Midbrain (tissue), 1 donor: ENCODE measurements at regions not wholly inside any gene's neighbourhood (a gene's known extent, or its start where the extent isn't known, plus 50 kb on each side); places are given as distances from the start of the nearest gene placed in this dataset.

ENCODE experiments used
- DNase-seq: peaks from one replicate; lab custom pipeline; 2025; lab: John Stamatoyannopoulos, UW

DNA sequence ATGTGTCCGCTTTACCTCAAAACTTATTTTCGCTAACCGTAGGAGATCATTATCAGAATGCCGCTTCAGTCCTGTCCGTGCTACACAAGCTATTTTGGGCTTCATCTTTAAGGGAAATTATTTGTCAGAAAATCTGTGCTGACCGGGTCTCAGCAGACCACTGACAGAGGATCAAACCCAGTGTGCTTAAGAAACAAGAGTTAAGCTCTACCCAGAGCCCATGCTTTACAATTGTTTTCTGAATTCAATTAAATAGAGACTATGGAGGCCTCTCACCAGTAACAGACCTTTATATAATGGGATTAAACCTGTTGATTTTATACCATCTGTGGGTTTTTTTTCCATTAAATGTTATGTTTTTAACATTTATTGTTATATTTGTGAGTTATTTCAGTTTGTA lies 1956.7 kb upstream of the PIK3C3 start:
- DNase-seq, result no peak

DNA sequence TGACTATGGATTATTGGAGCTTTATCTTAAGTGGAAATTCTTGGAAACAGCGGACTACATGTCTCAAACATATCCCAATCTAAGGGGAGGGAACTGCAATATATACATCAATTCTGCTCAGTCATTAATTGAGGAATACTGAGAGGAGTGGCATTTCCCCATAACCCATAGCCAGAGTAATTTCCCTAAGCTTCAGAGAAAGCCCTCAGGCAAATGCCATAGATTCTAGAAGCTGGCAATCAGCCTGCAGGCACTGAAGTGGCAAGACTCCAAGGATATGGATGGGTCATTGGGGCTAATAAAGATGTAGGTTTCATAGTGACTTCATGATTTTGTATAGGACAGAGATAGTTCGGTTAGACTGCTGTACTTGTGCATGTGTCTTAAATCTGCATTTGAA lies 1960.5 kb upstream of the PIK3C3 start:
- DNase-seq, result no peak

DNA sequence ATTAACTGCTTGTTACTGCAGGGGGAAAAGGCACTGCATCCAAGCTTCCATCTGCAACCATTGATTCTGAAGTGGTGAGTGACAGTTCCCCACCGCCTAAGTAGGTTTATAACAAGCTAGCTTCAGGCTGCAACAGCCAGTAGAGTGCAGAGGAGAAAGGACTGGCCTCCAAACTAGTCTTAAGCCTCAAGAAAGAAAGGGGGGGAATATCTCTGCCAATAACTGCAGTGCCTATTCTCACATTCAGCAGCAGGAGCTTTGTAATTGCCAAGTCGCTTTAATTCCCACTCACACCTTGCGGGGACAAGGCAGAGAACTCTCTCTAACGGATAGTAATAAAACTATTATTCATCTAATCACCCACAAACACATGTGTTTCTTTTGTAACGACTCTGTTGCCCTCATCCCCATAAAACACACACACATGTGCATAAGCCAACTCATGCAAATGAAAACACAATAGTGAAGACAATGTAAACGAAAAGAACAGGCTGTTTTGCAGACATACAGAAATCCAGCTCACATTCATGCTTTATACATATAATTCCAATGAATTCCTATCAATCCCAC lies 1963.3 kb upstream of the PIK3C3 start:
- DNase-seq, result no peak

DNA sequence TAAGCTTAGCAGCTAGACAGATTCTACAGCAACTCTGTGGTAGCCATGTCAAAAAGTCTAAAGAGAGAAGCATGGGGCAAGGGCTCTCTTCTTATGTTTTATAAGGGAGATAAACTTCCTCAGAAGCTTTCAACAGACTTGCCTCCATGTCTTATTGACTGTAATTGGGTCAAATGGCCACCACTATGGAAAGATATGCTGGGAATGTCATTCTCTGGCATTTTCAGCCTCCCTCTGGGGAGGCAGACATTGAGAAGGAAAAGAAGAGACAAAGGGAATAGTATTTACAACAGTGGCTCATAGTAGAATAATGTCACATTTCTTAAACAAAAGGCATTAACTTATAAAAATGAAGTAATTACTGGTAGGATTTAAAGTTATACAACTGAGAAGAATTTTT lies 1964.5 kb upstream of the PIK3C3 start:
- no peak for DNase-seq

DNA sequence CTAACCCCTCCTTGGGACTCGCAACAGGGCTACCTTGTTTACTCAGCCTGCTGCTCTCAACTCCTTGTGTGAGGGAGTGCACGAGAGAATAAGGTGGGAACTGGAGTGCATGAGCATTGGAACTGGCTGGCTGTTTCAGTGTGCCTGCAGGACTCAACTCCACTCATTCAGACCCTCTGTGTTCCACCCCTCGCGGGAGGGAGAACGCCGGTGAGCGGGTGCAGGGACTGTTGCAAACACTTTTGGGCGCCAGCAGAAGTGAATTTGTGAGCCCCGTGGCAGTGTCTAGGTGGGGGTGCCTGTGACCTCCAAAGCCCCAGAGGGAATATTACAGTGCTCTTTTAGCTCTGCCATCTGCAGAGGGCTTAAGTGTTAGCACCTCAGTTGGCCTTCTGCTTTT lies 1978.3 kb upstream of the PIK3C3 start:
- DNase-seq, result no peak

DNA sequence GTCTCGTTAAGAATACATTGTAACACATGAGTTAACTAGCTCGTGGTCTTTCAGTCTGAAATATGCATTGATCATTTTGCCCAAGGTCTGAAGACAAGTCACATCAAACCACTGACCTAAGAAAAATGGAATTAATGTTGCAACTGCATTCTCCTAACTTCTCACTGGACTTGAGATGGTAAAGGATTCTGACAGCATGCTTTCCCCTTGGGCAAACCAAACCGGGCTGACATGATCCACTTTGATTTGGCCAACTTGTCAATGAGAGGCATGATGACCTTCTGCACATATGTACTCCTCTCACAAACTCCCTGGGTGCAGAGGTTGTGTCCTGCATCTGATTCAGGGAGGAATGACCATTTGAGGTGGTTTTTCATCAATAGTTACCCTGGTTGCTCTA lies 1982.5 kb upstream of the PIK3C3 start:
- no peak for DNase-seq

DNA sequence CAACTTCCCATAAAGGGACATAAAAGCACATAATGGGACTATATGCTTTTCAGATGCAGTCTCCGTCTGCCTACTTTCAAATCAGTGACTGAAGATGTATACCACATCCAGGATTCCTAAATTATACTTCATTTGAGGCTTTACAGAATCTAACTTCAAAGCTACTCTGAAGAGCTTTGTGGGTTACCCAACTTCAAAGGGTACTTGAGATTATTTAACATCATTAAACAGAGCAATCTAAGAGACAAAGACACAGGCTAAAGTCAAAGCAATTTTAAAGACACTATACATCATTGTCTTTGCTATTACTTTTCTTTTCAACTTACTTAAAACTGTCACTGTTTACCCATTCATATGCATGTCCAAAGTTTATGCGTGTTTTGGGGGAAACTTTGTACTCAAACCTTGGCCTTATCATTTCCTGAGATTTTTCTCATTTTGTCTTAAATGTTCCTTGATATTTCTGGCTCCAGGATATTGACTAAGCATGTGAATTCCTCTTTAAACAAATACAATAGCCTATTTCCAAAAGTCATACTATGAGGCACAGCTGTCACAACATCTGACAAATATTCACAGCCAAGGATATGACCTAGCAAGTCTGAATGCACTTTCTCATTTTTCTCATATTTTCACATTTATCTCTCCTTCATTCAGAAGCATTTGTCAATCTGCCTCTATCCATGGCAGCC lies 1985.1 kb upstream of the PIK3C3 start:
- DNase-seq, result no peak

DNA sequence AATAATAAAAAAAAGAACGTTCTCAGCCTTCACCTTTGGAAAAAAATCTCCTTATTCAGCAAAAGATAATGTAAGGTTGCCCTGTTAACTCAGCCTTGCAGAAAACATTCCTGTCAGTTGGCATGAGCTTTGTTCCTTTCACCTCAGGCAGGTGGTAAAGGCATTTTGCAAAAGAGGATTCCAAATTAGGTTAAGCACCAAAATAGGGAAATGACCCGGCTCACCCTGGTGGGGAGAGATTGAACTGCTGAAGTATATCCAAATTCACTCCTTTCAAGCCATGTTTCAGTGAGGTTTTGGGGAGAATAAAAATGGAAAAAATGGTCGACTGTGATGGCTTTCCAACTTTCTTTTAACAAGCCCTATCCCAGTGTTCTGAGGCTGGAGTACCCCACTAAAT lies 1988.8 kb upstream of the PIK3C3 start:
- no peak for DNase-seq

DNA sequence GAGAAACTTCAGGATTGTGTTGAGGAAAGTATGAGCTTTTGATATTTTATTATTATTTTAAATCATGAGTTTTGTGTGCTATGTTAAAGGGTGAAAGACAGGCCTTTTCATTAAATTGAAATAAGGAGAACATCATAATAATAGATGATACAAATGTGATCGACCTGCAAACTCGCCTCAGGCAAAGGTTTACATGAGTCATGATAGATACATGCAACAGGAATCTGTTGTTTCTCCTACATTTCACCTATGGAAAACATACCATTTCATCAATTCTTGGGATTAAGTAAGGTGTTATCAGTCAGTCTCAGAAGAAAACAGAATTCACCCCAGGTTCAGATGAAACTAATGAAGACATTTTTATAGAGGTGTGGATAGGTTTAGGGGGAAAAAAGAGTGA lies 1992.5 kb upstream of the PIK3C3 start:
- DNase-seq, result no peak

DNA sequence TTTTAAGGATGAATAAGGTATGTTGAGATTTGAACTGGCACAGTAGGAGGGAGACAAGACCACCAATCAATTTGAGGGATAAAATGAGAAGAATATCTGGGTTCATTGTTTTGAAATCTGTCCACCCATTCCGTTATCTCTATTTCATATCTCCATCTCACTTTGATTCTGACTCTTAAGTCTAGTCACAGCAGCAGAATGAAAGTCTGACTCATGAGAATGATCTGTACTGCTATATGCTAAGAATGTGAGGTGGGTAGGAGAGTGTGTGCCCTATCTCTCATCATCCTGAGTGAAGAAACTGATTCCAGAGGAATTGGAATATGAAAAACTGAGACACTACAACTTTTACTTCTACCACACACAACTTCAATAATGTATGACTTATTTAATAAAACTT lies 1994.5 kb upstream of the PIK3C3 start:
- DNase-seq, result no peak

DNA sequence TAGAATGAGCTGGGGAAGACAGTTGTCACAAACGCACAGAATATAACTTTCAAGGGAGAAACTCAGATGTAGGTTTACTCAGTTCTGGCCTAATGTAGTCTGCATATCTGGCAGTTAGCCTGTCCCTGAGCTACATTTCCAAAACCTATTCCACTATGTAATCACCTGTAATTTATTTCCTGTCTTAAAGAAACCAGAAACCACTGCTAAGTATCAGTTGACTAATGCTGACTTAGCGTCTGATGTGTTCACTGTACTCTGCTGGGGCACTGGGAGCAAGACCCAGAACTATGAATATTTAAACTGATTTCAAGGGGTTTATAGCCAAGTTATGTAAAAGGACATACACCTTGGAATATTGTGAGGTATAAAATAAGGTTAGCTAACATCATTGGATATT lies 1995.2 kb upstream of the PIK3C3 start:
- DNase-seq, result no peak

DNA sequence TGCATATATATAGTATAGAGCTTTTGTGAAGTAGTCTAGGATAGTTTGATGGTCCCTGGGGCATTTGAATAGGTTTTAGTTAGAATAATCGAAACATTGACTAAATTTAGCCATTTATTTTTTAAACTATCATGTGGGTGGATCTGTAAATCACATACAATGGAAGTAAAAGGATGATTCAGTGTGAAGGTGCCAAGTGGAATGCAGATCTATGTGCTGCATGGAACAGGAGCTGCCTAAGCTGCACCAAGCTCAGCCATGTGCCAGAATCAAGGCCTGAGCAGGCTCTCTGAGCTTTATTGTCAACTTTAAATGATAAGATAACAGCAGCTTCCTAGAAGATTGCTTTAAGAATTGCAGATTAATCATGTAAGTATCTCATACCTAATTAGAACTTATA lies 1996.2 kb upstream of the PIK3C3 start:
- no peak for DNase-seq

DNA sequence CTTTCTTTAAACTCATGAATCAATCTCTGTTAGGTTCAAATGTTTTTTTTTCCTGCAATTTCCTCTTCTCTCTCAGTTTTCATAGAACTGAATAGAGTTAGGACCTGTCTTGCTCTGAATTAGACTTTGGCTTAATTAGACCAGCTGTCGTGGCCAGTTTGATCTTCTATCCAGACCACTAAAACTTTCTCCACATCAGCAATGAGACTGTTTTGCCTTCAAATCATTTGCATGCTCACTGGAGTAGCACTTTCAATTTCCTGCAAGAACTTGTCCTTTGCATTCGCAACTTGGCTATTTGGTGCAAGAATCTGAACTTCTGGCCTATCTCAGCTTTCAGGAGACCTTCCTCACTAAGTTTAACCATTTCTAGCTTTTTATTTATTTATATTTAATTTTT lies 2002.2 kb upstream of the PIK3C3 start:
- DNase-seq, result no peak

DNA sequence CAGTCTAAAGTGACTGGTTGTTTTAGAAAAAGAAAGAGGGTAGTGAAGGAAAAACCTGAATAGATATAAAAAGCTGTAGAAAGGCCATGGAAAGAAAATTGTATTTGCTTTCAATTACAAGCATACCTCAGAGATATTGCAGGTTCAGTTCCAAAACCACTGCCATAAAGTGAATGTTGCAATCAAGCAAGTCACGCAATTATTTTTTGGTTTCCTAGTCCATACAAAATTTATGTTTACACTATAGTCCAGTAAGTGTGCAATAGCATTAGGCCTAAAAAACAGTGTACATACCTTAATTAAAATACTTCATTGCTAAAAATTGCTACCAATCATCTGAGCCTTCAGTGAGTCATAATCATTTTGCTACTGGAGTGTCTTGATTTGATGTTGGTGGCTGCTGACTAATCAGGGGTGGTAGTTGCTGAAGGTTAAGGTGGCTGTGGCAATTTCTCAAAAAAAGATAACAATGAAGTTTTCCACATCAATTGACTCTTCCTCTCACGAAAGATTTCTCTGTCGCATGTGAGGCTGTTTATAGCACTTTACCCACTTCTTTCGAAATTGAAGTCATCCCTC lies 2003.8 kb upstream of the PIK3C3 start:
- DNase-seq, result no peak

DNA sequence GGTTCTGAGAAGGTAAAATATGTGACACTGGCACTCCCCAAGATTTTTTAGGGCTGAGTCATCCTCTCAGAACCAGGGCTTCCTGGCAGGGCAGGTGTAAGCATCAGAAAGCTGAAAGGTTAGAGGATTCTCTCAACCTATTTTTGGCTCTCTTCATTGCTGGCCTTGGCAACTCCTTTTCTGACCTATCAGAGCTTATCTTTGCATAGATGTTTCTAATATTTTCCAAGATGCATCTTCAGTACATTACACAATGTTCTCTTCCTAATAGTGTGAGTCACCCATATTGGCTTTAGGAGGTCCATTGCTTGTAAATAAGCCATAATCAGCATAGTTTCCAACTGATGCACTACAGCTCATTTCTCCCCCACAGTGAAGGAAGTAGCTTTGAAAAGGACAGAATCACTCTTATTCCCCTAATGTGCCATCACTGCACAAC lies 2008.4 kb upstream of the PIK3C3 start:
- DNase-seq, result no peak

DNA sequence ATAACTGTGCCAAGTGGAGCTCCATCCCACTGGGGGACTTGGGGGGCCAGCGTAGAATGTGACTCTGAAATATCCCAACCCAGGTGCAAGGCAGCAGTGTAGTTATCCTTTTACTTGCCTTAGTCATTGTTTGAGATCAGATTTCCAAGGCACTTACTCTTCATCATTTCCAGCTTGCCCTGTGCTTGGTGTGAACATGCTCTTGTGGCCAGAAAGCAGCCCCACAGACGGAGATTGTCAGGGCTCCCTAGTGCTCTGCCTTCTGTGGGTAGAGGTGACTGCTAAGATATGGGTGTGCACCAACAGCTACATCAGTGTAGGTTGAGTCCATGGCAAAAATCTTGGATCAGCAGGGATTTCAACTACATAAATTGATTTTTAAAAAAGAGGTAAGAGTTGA lies 2010.0 kb upstream of the PIK3C3 start:
- no peak for DNase-seq

DNA sequence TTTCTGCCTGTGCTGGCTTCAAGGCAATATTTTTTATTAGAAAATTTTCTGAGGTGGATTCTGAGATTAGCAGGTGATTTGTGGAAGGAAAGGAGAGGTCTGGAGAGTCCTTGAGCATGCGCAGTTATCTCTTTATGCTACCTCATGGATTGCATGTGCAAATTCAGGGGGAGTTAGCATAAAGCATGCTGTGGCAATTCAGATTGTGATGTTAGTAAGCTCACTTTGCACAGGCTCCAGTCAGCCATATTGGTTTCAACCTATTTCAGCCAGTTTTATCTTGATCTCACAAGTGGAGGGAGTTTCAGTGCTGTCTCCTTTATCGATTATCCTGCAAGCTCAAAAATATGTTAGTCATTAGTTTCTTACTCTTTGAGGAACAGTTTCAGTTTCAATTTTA lies 2012.3 kb upstream of the PIK3C3 start:
- no peak for DNase-seq

DNA sequence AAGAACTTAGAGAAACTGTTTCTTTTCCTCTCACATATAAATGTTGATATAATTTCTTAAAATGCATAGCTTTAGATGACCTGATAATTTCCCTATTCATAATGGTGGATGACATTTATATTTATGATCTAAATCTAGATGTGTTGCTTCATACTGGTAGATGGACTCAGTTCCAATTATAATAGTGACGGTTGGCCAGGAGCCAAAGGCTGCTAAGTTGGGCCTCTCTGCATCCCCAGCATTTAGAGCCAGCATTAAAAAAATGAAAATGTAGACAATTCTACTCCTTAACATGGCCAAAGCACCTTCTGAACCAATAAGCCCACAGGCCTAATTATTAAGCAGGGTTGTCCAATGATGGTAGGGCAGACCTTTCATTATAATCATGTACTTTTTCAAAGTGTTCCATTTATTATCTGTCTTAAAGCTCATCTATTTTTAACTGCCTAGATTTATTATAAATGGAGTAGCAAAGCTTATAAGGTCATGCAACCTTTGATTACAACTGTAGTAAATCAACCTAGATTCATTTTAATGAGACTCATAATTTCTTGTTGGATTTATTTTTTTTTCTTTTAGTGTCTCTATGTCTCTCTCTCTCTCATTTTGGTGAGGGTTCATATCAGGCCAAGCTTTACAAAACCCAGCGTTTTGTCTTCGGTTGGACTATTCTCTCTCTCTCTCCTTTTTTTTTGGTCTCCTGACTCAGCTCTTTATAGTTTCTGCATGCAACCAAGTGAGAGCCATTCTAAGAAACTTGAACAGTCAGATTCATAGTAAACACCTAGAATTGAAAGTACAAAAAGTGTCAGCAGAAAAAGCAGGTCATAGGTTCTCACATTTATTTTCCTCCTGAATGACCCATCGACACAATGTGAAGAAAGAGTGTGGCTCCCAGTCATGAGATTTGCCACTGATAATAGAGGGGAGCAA lies 2016.1 kb upstream of the PIK3C3 start:
- DNase-seq, result no peak

DNA sequence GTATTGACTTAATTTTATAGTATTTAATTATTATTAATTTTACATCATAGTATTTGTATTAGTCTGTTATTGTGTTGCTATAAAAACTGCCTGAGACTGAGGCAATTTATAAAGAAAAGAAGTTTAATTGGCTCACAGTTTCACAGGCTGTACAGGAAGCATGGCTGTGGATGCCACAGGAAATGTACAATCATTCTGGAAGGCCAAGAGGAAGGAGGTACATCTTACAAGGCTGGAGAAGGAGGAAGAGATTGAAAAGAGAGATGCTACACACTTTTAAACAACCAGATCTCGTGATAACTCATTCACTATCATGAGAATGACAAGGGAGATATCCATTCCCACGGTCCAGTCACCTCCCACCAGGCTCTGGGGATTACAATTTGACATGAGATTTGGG lies 2019.4 kb upstream of the PIK3C3 start:
- no peak for DNase-seq

DNA sequence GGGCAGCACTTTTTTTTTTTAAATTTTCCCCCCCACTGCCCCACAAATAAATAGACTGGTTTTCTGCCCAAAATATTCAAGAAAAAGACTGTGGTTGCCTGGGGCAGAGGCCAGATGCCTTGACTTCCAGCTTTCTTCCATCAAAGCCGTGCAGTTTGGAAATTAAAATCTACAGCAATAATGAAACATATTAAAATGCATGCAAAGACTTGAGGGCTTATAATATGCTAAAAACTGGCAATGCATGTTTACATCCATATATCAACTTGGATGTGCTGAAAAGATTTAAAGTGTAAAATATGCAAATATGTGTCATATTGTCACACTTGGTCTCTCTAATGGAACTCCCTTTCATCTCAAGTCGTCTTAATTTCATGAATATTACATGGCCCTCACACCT lies 2036.2 kb upstream of the PIK3C3 start:
- DNase-seq, result no peak

DNA sequence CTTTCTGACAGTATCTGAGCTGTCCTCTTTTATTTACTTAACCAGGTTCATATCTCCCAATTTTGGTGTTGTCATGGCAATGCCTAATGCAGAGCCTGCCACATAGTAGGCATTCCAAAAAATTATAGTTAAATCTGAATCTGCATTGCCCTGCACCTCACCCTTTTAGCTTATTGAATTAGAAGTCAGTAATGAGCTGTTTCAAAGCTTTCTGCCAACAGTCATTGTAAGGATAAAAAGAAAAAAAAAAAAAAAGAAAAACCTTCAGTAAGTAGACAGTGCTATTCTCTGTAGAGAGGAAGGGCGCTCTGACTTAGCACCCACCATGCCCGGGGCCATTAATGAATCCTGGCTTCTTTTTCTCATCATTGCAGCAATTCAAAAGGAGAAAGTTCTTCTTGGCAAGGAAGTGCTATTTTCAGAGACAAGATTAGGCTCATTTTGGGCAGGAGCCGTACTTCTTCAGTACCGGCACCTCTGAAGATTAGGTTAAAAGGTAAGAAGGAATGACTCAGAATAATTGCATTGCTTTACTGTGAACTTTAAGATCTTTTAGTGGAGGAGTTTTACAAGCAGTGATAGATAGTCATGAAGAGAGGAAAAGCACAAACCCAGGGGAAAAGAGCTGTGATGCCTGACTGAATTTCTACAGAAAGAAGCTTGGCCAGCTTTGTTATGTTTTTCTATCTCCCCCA lies 2041.2 kb upstream of the PIK3C3 start:
- no peak for DNase-seq

DNA sequence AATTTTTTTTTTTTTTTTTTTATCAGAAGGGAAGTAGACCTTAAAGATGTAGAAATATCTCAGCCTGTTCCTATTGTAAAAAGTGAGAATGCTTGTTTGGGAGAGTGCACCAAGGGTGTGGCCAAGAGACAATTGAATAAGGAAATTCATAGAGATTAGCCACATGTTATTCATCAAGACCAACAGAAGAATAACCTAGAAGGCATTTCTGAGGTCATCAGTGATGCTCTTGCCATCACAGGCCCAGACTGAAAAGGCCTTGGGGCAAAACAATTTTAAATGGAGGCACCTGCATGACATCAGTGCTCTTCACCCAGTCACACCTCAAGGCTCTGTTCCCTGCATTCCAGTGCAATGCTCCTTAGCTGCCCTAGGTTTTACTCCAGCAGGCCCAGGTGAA lies 2043.3 kb upstream of the PIK3C3 start:
- DNase-seq, result no peak
